Lower leg skin (tissue), 3 donors: ENCODE measurements at regions not wholly inside any gene's neighbourhood (a gene's known extent, or its start where the extent isn't known, plus 50 kb on each side); places are given as distances from the start of the nearest gene placed in this dataset.

Experiments
- POLR2A ChIP-seq, 2 donors: fragments of 450-650 bp; IDR thresholded peaks; one replicate each; pipeline ENCODE4 v1.6.1; 2016 to 2017; ENCODE audit warnings: antibody characterized with exemption in 2 of 2, mild to moderate bottlenecking in 1 of 2, moderate library complexity in 1 of 2
- TF ChIP-seq, protein P1 (sequence below), 3 donors: fragments of 450-650 bp; IDR thresholded peaks; one replicate each; pipeline ENCODE4 v1.5.1; 2016; ENCODE audit warnings: antibody characterized with exemption in 3 of 3, mild to moderate bottlenecking in 3 of 3, moderate library complexity in 2 of 3

DNA sequence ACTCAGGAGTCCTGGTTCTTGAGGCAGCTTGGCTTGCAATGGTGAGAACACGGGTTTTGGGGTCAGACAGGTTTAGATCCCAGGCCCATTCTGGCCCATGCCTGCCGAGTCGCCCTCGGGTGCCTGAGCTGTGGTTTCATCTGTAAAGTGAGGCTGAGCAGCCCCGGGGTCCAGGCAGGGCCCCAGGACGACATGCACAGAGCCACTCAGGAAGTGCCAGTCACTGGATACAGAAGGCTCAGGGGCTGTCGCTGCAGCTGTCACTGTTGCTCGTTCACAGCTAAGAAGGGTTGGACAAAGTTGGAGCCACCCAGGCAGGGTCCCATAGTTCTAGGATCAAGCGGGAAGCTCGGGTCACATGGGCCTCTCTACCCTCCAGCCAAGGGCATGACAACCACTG is 403.1 kb downstream of the BCL11B start:
- TF ChIP-seq, protein P1, sequence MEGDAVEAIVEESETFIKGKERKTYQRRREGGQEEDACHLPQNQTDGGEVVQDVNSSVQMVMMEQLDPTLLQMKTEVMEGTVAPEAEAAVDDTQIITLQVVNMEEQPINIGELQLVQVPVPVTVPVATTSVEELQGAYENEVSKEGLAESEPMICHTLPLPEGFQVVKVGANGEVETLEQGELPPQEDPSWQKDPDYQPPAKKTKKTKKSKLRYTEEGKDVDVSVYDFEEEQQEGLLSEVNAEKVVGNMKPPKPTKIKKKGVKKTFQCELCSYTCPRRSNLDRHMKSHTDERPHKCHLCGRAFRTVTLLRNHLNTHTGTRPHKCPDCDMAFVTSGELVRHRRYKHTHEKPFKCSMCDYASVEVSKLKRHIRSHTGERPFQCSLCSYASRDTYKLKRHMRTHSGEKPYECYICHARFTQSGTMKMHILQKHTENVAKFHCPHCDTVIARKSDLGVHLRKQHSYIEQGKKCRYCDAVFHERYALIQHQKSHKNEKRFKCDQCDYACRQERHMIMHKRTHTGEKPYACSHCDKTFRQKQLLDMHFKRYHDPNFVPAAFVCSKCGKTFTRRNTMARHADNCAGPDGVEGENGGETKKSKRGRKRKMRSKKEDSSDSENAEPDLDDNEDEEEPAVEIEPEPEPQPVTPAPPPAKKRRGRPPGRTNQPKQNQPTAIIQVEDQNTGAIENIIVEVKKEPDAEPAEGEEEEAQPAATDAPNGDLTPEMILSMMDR (IDR thresholded peaks at IDR 0.05): no peak
- TF ChIP-seq POLR2A (IDR thresholded peaks at IDR 0.05): no peak
